ENCODE measurements at regions not wholly inside any gene's neighbourhood (a gene's known extent, or its start where the extent isn't known, plus 50 kb on each side); places are given as distances from the start of the nearest gene placed in this dataset.

DNA sequence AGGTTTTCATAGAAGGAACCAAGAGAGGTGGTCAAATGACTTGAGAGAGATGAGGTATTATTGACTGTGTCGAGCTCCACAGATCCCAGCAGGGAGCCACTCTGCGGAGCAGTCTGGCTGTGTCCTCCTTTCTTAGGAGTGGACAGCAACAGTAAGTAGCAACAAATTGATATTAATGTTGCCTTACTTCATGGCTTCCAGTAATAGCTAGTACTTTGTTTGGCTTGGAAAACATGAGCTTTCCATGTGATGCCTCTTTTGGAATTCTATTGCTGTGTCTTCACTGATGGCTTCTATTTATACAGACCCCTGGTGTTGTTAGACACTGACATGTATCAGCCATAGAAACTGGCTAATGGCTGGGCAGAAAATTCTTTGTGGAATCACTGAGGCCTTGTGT, 531.2 kb upstream of the CCDC196 start:
- POLR2A ChIA-PET = no interaction called here
- no peak for ATAC-seq

More for the DNA sequence above, 531.2 kb upstream of the CCDC196 start:
- intact Hi-C loops (cut with micrococcal nuclease; ENCODE audit: unreplicated experiment) = no loop called here
- Histone ChIP-seq H3K79me2 (ENCODE audit: control insufficient read depth, insufficient read depth, low read length) (no peaks in the 10 kb centered on the region), H3K36me3 (ENCODE audit: control insufficient read depth in 2 of 2, insufficient read depth in 2 of 2, low read length in 1 of 2) (no peaks in the 10 kb centered on the region), H3K27ac (ENCODE audit: control insufficient read depth, insufficient read depth) (no peak overlapping the region), H3K9ac (ENCODE audit: control insufficient read depth, insufficient read depth, low read length) (no peak overlapping the region), H4K20me1 (ENCODE audit: control insufficient read depth, insufficient read depth) (no peaks in the 10 kb centered on the region), H3K4me3 (no peak overlapping the region), H3K4me1 (ENCODE audit: control insufficient read depth, insufficient read depth, low read length) (peaks cover 2% of the 10 kb centered on the region; the same call in 1 of the 2 replicates), H3K27me3 (replicated peaks in 1 of 2; ENCODE audit: control insufficient read depth in 2 of 2, insufficient read depth in 2 of 2, low read length in 1 of 2) (no peaks in the 10 kb centered on the region), H3K4me2 (ENCODE audit: control insufficient read depth, insufficient read depth) (no peak overlapping the region), H2AFZ (ENCODE audit: control insufficient read depth, low read depth, low read length) (no peak overlapping the region), H3K9me3 (replicated peaks; ENCODE audit: control insufficient read depth, insufficient read depth, low read length) (no peaks in the 10 kb centered on the region)
- in situ Hi-C loops (cut with MboI) = loop anchor here (5.0 kb wide), 2 partner anchors 543 to 788 kb away; partner anchors contain the start of gene FUT8
- SMC1A ChIA-PET (ENCODE audit: uncharacterized antibody, unreplicated experiment) = interaction anchor here (1.1 to 1.8 kb wide), 2 partner anchors 540 kb away, joined by 4 to 8 read pairs; no protein-coding TSS in a partner anchor
- no TSS peak for BruUV-seq (replicated peaks)
- no peak for FAIRE-seq
- CTCF ChIA-PET = interaction anchor here (1.3 to 1.7 kb wide), 2 partner anchors 105 to 540 kb away, joined by 3 to 6 read pairs; no protein-coding TSS in a partner anchor
- 81% methylated on average over 2 of the region's 2 CpGs for WGBS (ENCODE audit: insufficient coverage, insufficient replicate concordance, low lambda C conversion rate, missing lambda C conversion rate)
- no peak for TF ChIP-seq ATF7 (IDR thresholded peaks at IDR 0.05; ENCODE audit: low read depth)
- no peak for TF ChIP-seq FOS (IDR thresholded peaks at IDR 0.05; ENCODE audit: borderline replicate concordance, extremely low read depth, insufficient read length)
- no peak for TF ChIP-seq RB1 (IDR thresholded peaks at IDR 0.05; ENCODE audit: borderline replicate concordance)
- TF ChIP-seq, protein P1, sequence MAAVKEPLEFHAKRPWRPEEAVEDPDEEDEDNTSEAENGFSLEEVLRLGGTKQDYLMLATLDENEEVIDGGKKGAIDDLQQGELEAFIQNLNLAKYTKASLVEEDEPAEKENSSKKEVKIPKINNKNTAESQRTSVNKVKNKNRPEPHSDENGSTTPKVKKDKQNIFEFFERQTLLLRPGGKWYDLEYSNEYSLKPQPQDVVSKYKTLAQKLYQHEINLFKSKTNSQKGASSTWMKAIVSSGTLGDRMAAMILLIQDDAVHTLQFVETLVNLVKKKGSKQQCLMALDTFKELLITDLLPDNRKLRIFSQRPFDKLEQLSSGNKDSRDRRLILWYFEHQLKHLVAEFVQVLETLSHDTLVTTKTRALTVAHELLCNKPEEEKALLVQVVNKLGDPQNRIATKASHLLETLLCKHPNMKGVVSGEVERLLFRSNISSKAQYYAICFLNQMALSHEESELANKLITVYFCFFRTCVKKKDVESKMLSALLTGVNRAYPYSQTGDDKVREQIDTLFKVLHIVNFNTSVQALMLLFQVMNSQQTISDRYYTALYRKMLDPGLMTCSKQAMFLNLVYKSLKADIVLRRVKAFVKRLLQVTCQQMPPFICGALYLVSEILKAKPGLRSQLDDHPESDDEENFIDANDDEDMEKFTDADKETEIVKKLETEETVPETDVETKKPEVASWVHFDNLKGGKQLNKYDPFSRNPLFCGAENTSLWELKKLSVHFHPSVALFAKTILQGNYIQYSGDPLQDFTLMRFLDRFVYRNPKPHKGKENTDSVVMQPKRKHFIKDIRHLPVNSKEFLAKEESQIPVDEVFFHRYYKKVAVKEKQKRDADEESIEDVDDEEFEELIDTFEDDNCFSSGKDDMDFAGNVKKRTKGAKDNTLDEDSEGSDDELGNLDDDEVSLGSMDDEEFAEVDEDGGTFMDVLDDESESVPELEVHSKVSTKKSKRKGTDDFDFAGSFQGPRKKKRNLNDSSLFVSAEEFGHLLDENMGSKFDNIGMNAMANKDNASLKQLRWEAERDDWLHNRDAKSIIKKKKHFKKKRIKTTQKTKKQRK (IDR thresholded peaks at IDR 0.05; ENCODE audit: low read depth, low read length) = no peak
- TF ChIP-seq HDAC2 (IDR thresholded peaks at IDR 0.05) = no peak
- no peak for TF ChIP-seq NR2C2 (IDR thresholded peaks at IDR 0.05; ENCODE audit: borderline replicate concordance, control insufficient read depth, insufficient read length, low read depth)
- TF ChIP-seq, protein P2, sequence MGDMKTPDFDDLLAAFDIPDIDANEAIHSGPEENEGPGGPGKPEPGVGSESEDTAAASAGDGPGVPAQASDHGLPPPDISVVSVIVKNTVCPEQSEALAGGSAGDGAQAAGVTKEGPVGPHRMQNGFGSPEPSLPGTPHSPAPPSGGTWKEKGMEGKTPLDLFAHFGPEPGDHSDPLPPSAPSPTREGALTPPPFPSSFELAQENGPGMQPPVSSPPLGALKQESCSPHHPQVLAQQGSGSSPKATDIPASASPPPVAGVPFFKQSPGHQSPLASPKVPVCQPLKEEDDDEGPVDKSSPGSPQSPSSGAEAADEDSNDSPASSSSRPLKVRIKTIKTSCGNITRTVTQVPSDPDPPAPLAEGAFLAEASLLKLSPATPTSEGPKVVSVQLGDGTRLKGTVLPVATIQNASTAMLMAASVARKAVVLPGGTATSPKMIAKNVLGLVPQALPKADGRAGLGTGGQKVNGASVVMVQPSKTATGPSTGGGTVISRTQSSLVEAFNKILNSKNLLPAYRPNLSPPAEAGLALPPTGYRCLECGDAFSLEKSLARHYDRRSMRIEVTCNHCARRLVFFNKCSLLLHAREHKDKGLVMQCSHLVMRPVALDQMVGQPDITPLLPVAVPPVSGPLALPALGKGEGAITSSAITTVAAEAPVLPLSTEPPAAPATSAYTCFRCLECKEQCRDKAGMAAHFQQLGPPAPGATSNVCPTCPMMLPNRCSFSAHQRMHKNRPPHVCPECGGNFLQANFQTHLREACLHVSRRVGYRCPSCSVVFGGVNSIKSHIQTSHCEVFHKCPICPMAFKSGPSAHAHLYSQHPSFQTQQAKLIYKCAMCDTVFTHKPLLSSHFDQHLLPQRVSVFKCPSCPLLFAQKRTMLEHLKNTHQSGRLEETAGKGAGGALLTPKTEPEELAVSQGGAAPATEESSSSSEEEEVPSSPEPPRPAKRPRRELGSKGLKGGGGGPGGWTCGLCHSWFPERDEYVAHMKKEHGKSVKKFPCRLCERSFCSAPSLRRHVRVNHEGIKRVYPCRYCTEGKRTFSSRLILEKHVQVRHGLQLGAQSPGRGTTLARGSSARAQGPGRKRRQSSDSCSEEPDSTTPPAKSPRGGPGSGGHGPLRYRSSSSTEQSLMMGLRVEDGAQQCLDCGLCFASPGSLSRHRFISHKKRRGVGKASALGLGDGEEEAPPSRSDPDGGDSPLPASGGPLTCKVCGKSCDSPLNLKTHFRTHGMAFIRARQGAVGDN (IDR thresholded peaks at IDR 0.05) = no peak
- DNase-seq (ENCODE audit: low read depth, low spot score) = no peak
- RAD21 ChIA-PET (ENCODE audit: unreplicated experiment) = no interaction called here

Data from GM12878 (cell line).